HG02973 (cell line): ENCODE measurements at regions not wholly inside any gene's neighbourhood (a gene's known extent, or its start where the extent isn't known, plus 50 kb on each side); places are given as distances from the start of the nearest gene placed in this dataset.

Source experiments
- ATAC-seq: cut with Tn5 transposase; IDR thresholded peaks from one replicate; pipeline ENCODE4 v1.9.1; 2021; ENCODE audit warnings: moderate library complexity; ENCODE audit not compliant: unreplicated experiment

- ATAC-seq = no peak
Observed at GRCh38 chr20:58004146-58004545, 224.3 kb downstream of the ANKRD60 start.

GRCh38 chr20:58003525-58003924, 224.9 kb downstream of the ANKRD60 start:
- no peak for ATAC-seq

DNA sequence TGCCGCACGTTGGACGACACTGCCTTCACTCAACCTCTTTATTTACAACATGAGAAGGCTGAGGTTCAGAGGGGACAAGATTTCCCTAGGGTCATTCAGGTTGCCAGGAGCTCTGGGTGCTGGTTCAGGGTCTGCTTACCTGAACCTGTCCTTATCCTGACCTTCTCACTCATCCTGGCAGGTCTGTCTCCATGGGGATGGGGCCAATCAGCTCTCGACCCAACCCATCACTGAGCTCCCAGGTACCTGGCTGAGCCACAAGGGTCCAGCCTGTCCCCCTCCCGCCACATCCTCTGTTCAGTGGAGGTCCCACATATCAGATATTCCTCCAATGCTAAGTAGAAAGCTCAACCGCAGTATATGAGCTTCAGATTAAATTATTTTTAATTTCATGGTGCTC, 225.6 kb downstream of the ANKRD60 start:
- no peak for ATAC-seq

DNA sequence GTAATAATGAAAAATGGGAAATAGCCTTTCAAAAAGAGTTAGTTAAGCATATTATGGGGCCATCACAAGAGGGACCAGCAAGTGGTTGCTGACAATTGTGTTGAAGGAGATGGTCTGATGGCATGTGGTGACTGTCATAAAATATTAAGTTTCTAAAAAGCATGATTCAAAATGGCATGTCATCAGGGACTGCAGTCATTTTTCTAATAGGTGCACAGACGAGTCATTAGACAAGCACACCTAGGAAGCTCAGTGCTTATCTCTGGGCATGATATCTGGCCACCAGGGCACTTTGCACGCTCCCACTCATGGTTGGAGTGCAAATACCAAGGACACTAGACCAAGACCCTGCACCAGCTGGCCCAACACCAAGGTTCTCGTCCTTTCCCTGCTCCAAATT, 226.5 kb downstream of the ANKRD60 start:
- ATAC-seq = no peak

DNA sequence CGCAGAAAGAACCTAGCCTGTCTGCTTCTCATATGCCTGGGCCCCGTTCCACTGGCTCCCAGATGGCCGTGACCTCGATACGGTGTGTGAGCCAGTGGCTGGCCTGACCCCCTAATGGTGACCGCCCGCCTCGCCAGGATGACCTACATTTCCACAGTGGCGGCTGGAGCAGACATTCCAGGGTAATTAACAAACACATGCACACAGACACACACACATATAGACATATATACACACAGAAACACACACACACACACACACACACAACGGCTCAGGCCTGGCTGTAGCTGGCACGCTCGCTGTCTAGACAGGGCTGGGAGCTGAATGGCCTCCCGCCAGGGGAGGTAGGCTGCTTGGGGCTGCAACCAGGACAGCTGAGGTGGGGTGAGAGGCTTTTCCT, 227.1 kb downstream of the ANKRD60 start:
- no peak for ATAC-seq

- no peak for ATAC-seq
Observed at GRCh38 chr20:58000861-58001260, 227.6 kb downstream of the ANKRD60 start.

DNA sequence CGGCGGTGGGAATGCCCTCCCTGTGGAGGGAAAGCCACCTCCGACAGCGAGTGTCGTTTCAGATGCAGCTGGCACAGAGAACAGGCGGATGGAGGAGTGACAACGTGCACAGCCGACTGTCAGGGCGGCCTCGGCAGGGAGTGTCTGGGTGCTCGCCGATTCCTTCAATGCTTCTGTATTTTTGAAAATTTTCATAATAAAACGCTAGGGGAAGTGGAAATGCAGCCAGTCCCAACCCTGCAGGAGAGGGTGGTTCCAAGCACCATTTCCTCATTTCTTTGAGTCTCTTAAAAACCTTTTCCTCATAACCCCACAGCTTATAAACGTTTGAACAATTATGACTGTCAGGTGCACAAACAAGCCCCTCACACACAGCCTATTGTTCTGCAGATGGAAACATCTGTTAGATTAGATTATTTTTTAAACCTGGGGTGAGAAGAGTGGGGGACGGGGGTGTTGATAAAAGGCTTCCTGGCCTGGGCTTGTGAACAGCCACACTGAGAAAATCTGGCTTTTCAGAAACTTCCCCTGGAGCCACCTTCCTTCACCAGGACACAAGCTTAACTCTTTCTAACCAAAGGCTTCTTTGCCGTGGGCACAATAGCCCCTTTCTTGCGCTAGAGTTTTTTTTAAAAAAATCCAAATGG, 228.9 kb downstream of the ANKRD60 start:
- ATAC-seq = no peak

- ATAC-seq = no peak
Observed at GRCh38 chr20:57998981-57999464, 229.4 kb downstream of the ANKRD60 start.

GRCh38 chr20:57998276-57998675, 230.2 kb downstream of the ANKRD60 start:
- no peak for ATAC-seq

GRCh38 chr20:57996936-57997890, 231.2 kb downstream of the ANKRD60 start:
- ATAC-seq = no peak

GRCh38 chr20:57996465-57996864, 232.0 kb downstream of the ANKRD60 start:
- no peak for ATAC-seq

GRCh38 chr20:57995381-57995977, 233.0 kb downstream of the ANKRD60 start:
- ATAC-seq = no peak

GRCh38 chr20:57993716-57994431, 234.6 kb downstream of the ANKRD60 start:
- no peak for ATAC-seq

DNA sequence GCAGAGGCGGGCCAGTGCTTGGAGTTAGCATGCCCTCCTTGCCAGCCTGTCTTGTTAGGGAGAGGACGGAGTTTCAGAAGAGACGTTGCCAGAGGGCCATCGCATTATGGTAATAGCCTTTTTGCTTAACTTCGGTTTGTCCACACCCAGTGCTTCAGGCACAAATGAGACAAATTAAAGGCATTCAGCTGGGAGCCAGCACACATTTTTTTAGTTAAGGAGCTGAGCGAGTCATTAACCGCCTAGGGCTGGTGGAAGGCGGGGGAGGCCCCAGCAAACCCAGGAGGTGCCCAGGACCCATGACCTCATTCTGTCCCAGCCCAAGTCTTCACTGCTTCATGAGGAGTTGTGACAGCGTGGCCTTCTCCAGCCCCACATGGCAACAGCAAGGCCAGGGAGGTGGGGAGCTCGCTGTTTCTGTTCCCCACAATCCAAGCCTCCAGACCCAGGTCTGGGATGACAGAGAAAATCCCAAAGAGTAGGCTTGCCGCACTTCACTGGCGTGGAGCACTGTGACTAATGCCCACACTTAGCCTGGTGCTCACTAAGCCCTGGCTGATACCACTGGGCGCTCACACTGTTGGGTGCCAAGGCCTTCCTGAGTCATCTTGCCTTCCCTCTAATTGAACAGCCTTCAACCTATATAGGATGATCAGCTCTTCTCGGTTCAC, 237.1 kb downstream of the ANKRD60 start:
- no peak for ATAC-seq

DNA sequence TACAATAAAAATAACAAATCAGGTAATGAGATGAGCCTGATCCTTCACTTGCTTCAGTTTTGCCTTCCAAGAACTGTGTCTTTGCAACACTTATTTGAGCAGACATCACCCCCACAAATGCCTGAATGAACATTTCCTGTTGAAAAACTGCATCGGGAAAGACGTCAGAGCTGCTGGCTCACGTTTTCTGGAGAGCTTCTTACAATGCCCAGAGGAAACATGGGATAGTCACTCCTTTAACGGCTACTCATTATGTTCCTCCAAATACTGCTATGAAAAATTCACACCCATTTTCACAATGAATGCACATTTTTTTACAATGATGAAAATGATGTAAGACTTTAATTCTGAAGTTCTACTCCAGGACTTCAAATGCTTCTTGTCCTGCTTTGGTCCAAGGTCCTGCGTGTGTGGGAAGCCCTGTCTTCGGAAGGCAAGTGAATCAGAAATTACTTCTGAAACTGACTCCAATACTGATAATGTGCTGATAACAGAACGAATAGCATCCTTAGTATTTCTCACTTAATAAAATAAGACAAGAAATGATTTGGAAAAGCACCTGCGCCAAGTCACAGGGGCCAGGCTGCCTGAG, 238.0 kb downstream of the ANKRD60 start:
- ATAC-seq = no peak

DNA sequence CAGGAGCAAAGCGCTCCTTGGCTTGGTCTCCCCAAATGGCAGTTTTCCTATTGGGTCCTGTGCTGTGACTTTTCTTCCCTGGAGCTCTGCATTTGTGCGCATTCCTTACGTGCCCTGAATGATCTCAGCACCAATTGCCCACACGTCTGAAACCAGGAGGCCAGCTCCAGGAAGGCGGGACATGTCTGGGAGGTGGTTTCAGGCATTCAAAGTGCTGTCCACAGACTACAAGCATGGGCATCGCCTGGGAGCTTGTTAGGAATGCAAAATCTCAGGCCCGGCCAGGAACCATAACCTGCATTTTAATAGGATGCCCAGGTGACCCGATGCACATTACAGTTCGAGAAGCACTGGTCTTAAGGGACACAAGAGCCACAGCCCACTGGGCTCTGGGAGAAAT, 239.6 kb downstream of the ANKRD60 start:
- no peak for ATAC-seq

DNA sequence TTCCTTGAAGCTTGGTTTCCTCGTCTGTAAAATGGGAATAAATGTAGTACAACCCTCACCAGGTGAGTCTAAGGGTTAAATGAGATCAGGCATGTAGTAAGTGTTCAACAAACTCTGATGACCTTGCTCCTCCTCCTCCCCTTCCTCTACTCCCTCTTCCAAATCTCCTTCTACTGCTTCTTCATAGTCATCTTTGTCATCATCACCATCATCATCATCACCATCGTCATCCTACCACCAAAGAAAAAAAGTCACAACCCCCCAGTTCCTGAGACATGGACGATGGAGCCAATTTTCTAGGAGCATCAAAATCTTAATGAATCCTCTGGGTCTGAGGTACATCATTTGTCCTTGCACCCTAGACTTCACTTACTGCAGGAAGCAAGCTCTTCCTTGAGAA, 240.0 kb downstream of the ANKRD60 start:
- ATAC-seq = no peak

DNA sequence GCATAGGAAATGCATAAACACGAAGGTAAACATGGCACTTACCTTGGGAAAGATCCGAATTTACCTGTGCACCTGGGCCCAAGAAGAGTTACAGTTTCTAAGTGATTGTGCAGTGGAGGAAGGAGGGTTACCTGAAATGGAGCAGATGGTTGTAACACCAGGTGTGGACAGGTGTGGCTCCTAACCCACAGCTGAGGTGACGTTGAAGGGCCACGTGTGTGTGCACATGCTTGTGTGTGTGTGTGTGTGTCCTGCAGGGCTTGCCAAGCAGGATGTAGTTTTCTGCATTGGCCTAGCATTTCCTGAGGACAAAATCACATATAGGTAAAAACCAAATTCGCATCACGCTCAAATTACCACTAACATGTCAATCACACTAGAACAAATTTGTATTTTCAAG, 240.8 kb downstream of the ANKRD60 start:
- ATAC-seq = no peak

DNA sequence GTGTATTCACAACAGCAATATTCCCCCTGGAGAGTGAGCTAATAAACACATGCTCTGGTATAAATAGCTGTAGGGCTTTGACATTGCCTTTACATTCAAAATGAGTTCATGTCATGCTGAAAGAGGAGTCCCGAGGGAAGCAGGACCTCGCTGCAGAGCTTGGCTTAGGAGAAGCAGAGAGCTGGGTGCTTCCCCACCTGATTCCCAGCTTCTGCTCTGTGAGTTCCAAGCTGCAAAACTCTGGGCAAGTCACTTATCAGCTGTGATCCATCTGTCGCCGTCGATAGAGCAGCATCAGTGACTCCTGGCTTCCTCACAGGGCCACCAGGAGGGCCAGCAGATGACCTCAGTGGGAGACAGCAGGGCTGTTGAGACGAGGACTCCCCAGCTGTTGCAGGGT, 241.8 kb downstream of the ANKRD60 start:
- no peak for ATAC-seq

DNA sequence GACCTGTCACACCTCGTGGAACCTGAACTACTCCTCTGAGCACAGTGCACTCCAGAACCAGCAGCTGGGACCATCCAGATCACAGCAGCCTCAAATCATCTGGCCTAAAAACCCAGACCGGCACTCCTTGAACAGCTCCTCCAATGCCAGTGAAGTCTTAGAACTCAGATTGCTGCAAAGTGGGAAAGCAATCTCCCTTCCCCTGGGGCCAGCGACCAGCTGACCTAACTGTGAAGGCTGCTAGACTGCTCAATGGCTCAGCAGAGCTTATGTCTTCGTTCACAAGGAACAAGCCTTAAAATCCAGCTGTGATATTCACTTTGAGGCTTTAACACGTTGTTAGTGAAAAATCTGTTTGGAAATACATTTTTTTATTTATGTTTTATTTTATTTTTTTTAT, 243.2 kb downstream of the ANKRD60 start:
- no peak for ATAC-seq
